Bronchial epithelial cell (primary cell): ENCODE measurements at regions not wholly inside any gene's neighbourhood (a gene's known extent, or its start where the extent isn't known, plus 50 kb on each side); places are given as distances from the start of the nearest gene placed in this dataset.
"Not testable (repeated sequence)": the region's sequence is repeated elsewhere in the genome, so short reads cannot be mapped to it uniquely, and the experiment has no call there.

Experiments
- DNase-seq: peaks from one replicate; pipeline ENCODE4 v3.0.0-alpha.2; 2010; ENCODE audit warnings: low read depth
- FAIRE-seq: peaks from 2 replicates; lab custom pipeline; 2011; peaks lifted over from hg19 to GRCh38; lab: Jason Lieb, UNC
- H3K27me3 ChIP-seq: 2 replicates; pipeline ENCODE4 v1.5.1; 2011; ENCODE audit warnings: low read length; ENCODE audit not compliant: control insufficient read depth, insufficient read depth
- H3K36me3 ChIP-seq: 2 replicates; pipeline ENCODE4 v1.5.1; 2011; ENCODE audit warnings: low read length; ENCODE audit not compliant: control insufficient read depth, insufficient read depth
- H3K4me3 ChIP-seq: 2 replicates; pipeline ENCODE4 v1.5.1; 2011; ENCODE audit warnings: mild to moderate bottlenecking, low read depth, low read length, control low read depth
- CTCF ChIP-seq: IDR thresholded peaks from 2 replicates; pipeline ENCODE4 v1.5.1; 2011; ENCODE audit warnings: mild to moderate bottlenecking, moderate library complexity, low read length, control low read depth, inconsistent platforms; ENCODE audit not compliant: insufficient read depth, severe bottlenecking

GRCh38 chr5:124104821-124105220 is 592.8 kb downstream of the CSNK1G3 start:
- no peak for DNase-seq
- no peaks in the 10 kb centered on the region for H3K36me3 ChIP-seq
- no peak for TF ChIP-seq CTCF
- H3K4me3 ChIP-seq = no peak overlapping the region
- no peak for FAIRE-seq
- peaks cover 1% of the 10 kb centered on the region for H3K27me3 ChIP-seq

GRCh38 chr5:124104344-124104743 is 592.4 kb downstream of the CSNK1G3 start:
- Histone ChIP-seq H3K36me3 (no peaks in the 10 kb centered on the region), H3K27me3 (peaks cover 1% of the 10 kb centered on the region), H3K4me3 (no peak overlapping the region)
- DNase-seq = peak; percentile 73
- TF ChIP-seq CTCF = no peak
- no peak for FAIRE-seq

GRCh38 chr5:124103671-124104070 is 591.7 kb downstream of the CSNK1G3 start:
- DNase-seq (peak; percentile 81), FAIRE-seq (no peak)
- TF ChIP-seq CTCF = no peak
- H3K27me3 ChIP-seq = no peaks in the 10 kb centered on the region
- no peak overlapping the region for H3K4me3 ChIP-seq
- H3K36me3 ChIP-seq = no peaks in the 10 kb centered on the region

- not testable (repeated sequence) for FAIRE-seq, H3K4me3 ChIP-seq
Measured at GRCh38 chr5:124103056-124103455, 591.1 kb downstream of the CSNK1G3 start.

GRCh38 chr5:124102486-124102885 is 590.5 kb downstream of the CSNK1G3 start:
- no peak overlapping the region for H3K4me3 ChIP-seq
- DNase-seq (no peak), FAIRE-seq (no peak)
- TF ChIP-seq CTCF = no peak
- no peaks in the 10 kb centered on the region for H3K27me3 ChIP-seq
- H3K36me3 ChIP-seq = no peaks in the 10 kb centered on the region

More at GRCh38 chr5:124103056-124103455, 591.1 kb downstream of the CSNK1G3 start:
- not testable (repeated sequence) for H3K36me3 ChIP-seq, H3K27me3 ChIP-seq
- peak; percentile 13 for DNase-seq

- no peak for FAIRE-seq
Measured at GRCh38 chr5:124093658-124094057, 581.7 kb downstream of the CSNK1G3 start.

More at GRCh38 chr5:124093658-124094057, 581.7 kb downstream of the CSNK1G3 start:
- no peak for TF ChIP-seq CTCF
- H3K36me3 ChIP-seq = no peaks in the 10 kb centered on the region
- no peaks in the 10 kb centered on the region for H3K27me3 ChIP-seq
- no peak overlapping the region for H3K4me3 ChIP-seq
- no peak for DNase-seq
